ENCODE measurements at regions not wholly inside any gene's neighbourhood (a gene's known extent, or its start where the extent isn't known, plus 50 kb on each side); places are given as distances from the start of the nearest gene placed in this dataset.

DNA sequence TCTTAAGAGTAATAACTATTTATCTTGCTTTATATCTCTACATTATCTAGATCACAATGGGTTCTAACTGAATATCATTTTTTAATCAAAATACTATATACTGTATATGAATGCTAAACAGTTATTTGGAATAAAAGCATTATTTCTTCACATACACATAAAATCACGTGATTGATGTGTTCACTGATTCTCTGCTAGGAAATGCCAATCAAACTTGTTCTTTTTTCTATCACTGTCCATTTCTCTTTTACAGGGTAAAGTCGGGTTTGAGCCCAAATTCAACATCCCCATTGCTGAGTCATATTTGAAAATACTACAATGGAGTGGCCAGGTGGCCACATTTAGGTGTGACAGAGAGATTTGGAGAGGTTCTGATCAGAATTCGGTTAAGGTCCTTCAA lies 1114.0 kb upstream of the PIK3C3 start:
- Mint-ChIP-seq H3K27ac (no peak overlapping the region), H3K27me3 (no peaks in the 10 kb centered on the region), H3K9me3 (peaks cover 0 to 38% (median 20%) of the 10 kb centered on the region in 8 donors), H3K36me3 (no peaks in the 10 kb centered on the region), H3K4me1 (no peaks in the 10 kb centered on the region), H3K4me3 (no peak overlapping the region)
- Histone ChIP-seq H3K27ac (ENCODE audit: low read depth, low read length) (no peak overlapping the region), H3K9me3 (ENCODE audit: control insufficient read depth in 1 of 2, low read length in 2 of 2) (peaks cover 0 to 5% of the 10 kb centered on the region in 2 donors), H3K4me3 (ENCODE audit: low read length in 2 of 2) (no peak overlapping the region), H3K36me3 (ENCODE audit: insufficient read depth, low read length) (no peaks in the 10 kb centered on the region), H3K27me3 (ENCODE audit: insufficient read depth, low read length) (no peaks in the 10 kb centered on the region), H3K4me1 (ENCODE audit: insufficient read depth, low read length) (no peaks in the 10 kb centered on the region)
- ChIA-PET POLR2A (ENCODE audit: partially characterized antibody) (no interaction called here), CTCF (ENCODE audit: partially characterized antibody) (no interaction called here)
- no peak for DNase-seq
- intact Hi-C loops (cut with micrococcal nuclease), result no loop called here

DNA sequence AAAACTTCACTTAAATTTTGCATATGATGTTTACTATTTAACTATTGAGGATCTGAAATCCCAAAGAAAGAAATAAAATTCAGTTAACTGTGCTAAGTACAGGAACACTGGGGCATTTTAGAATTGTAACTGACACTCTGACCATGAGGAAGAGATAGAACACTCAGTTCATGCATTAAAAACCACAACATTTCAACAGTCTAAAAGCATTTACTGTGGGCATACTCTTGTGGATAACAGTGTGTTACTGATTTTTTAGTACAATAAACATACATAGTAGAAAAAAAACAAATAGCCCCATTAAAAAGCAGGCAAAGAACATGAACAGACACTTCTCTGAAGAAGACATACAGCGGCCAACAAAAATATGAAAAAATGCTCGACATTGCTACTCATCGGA lies 1122.7 kb upstream of the PIK3C3 start:
- Mint-ChIP-seq H3K36me3 (no peaks in the 10 kb centered on the region), H3K4me1 (no peaks in the 10 kb centered on the region), H3K27me3 (no peaks in the 10 kb centered on the region), H3K4me3 (no peak overlapping the region), H3K27ac (no peak overlapping the region), H3K9me3 (peaks cover 2 to 17% (median 4%) of the 10 kb centered on the region in 8 donors)
- Histone ChIP-seq H3K27ac (ENCODE audit: low read depth, low read length) (no peak overlapping the region), H3K36me3 (ENCODE audit: insufficient read depth, low read length) (no peaks in the 10 kb centered on the region), H3K9me3 (ENCODE audit: control insufficient read depth in 1 of 2, low read length in 2 of 2) (no peaks in the 10 kb centered on the region), H3K27me3 (ENCODE audit: insufficient read depth, low read length) (no peaks in the 10 kb centered on the region), H3K4me3 (ENCODE audit: low read length in 2 of 2) (no peak overlapping the region), H3K4me1 (ENCODE audit: insufficient read depth, low read length) (no peaks in the 10 kb centered on the region)
- ChIA-PET POLR2A (ENCODE audit: partially characterized antibody) (no interaction called here), CTCF (ENCODE audit: partially characterized antibody) (no interaction called here)
- no peak for DNase-seq
- intact Hi-C loops (cut with micrococcal nuclease), result no loop called here

DNA sequence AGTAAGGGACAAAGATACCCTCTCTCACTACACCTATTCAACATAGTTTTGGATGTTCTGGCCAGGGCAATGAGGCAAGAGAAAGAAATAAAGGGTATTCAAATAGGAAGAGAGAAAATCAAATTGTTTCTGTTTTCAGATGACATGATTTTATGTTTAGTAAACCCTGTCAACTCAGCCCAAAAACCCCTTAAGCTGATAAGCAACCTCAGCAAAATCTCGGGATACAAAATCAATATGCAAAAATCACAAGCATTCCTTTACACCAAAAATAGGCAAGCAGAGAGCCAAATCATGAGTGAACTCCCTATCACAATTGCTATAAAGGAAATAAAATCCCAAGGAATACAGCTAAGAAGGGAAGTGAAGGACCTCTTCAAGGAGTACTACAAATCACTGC lies 1130.7 kb upstream of the PIK3C3 start:
- no peak overlapping the region for H3K27ac ChIP-seq (ENCODE audit: low read depth, low read length)
- ChIA-PET POLR2A (ENCODE audit: partially characterized antibody) (no interaction called here), CTCF (ENCODE audit: partially characterized antibody) (no interaction called here)
- no peak overlapping the region for H3K4me3 Mint-ChIP-seq
- H3K27me3 ChIP-seq (ENCODE audit: insufficient read depth, low read length), result no peaks in the 10 kb centered on the region
- H3K27ac Mint-ChIP-seq, result no peak overlapping the region
- H3K36me3 ChIP-seq (ENCODE audit: insufficient read depth, low read length), result no peaks in the 10 kb centered on the region
- H3K27me3 Mint-ChIP-seq, result no peaks in the 10 kb centered on the region
- DNase-seq, result no peak
- peaks cover under 1 to 27% (median 14%) of the 10 kb centered on the region in 8 donors for H3K9me3 Mint-ChIP-seq
- no peak overlapping the region for H3K4me3 ChIP-seq (ENCODE audit: low read length in 2 of 2)
- no peaks in the 10 kb centered on the region for H3K9me3 ChIP-seq (ENCODE audit: control insufficient read depth in 1 of 2, low read length in 2 of 2)
- H3K4me1 ChIP-seq (ENCODE audit: insufficient read depth, low read length), result no peaks in the 10 kb centered on the region
- no peaks in the 10 kb centered on the region for H3K4me1 Mint-ChIP-seq
- no peaks in the 10 kb centered on the region for H3K36me3 Mint-ChIP-seq
- intact Hi-C loops (cut with micrococcal nuclease), result no loop called here

DNA sequence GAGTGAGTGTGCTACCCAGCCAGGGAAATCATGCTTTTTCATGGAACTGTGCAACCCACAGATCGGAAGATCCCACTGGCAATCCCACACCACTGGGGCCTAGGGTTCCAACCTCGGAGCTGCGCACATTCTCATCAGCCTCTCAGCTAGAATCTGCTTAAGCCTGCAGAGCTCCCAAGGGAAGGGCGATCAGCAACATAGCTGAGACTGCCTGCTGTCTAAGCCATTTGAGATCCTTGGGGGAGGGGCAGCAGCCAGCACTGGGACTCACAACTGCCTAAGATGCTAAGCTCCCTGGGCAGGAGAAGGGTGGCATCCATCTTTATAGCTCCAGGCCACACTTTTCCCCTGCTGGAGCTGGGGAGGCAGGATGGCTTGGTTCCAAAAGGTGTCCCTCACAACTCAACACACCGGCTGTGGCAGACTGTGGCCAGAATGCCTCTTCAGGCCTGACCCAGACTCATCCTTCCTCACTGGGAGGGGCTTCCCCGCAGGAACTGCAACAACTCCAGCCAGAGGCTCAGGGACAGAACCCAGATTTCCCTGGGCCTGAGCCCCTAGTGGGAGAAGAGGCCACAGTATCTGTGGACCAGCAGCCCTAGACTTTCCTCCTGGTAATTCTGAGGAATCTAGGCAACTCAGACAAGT lies 1133.3 kb upstream of the PIK3C3 start:
- H3K9me3 Mint-ChIP-seq, result peaks cover 4 to 32% (median 16%) of the 10 kb centered on the region in 8 donors
- no peaks in the 10 kb centered on the region for H3K4me1 ChIP-seq (ENCODE audit: insufficient read depth, low read length)
- CTCF ChIA-PET (ENCODE audit: partially characterized antibody), result no interaction called here
- H3K27me3 Mint-ChIP-seq, result no peaks in the 10 kb centered on the region
- no peak overlapping the region for H3K27ac ChIP-seq (ENCODE audit: low read depth, low read length)
- H3K4me3 ChIP-seq (ENCODE audit: low read length in 2 of 2), result no peak overlapping the region
- POLR2A ChIA-PET (ENCODE audit: partially characterized antibody), result no interaction called here
- no peak overlapping the region for H3K27ac Mint-ChIP-seq
- no peaks in the 10 kb centered on the region for H3K36me3 ChIP-seq (ENCODE audit: insufficient read depth, low read length)
- no peaks in the 10 kb centered on the region for H3K27me3 ChIP-seq (ENCODE audit: insufficient read depth, low read length)
- intact Hi-C loops (cut with micrococcal nuclease), result no loop called here
- H3K4me1 Mint-ChIP-seq, result no peaks in the 10 kb centered on the region
- H3K4me3 Mint-ChIP-seq, result no peak overlapping the region
- H3K36me3 Mint-ChIP-seq, result no peaks in the 10 kb centered on the region
- no peaks in the 10 kb centered on the region for H3K9me3 ChIP-seq (ENCODE audit: control insufficient read depth in 1 of 2, low read length in 2 of 2)
- no peak for DNase-seq

DNA sequence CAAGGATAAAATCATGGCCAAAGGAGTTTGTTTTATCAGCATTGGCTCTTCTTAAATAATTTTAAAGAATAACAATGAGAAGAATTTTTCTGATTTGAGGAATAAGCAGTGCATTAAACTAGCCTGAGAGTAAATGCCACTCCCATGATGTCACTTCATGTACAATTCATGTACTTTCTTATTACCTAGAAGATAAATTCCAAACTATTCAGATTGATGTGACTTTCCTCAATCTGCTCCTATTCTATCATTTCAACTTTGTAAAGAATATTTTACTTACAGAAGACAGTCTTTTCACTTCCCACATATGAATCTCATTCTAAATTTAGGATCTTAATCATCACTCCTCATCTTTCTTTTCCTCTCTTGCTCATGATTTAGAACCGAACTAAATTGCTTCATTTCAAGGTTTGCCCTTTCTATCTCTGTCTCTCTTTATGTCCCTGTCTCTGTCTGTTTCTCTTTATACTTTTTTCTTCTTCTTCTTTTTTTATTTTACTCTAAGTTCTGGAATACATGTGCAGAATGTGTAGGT lies 1142.0 kb upstream of the PIK3C3 start:
- no peak overlapping the region for H3K27ac ChIP-seq (ENCODE audit: low read depth, low read length)
- no peaks in the 10 kb centered on the region for H3K27me3 ChIP-seq (ENCODE audit: insufficient read depth, low read length)
- no peak overlapping the region for H3K4me3 ChIP-seq (ENCODE audit: low read length in 2 of 2)
- no peaks in the 10 kb centered on the region for H3K27me3 Mint-ChIP-seq
- no peak overlapping the region for H3K4me3 Mint-ChIP-seq
- ChIA-PET POLR2A (ENCODE audit: partially characterized antibody) (no interaction called here), CTCF (ENCODE audit: partially characterized antibody) (no interaction called here)
- H3K4me1 ChIP-seq (ENCODE audit: insufficient read depth, low read length), result no peaks in the 10 kb centered on the region
- no peak overlapping the region for H3K27ac Mint-ChIP-seq
- H3K36me3 Mint-ChIP-seq, result no peaks in the 10 kb centered on the region
- intact Hi-C loops (cut with micrococcal nuclease), result no loop called here
- H3K9me3 ChIP-seq (ENCODE audit: control insufficient read depth in 1 of 2, low read length in 2 of 2), result peaks cover 0 to 6% of the 10 kb centered on the region in 2 donors
- no peaks in the 10 kb centered on the region for H3K4me1 Mint-ChIP-seq
- H3K9me3 Mint-ChIP-seq, result peaks cover 0 to 15% (median 3%) of the 10 kb centered on the region in 8 donors
- H3K36me3 ChIP-seq (ENCODE audit: insufficient read depth, low read length), result no peaks in the 10 kb centered on the region
- DNase-seq, result no peak

DNA sequence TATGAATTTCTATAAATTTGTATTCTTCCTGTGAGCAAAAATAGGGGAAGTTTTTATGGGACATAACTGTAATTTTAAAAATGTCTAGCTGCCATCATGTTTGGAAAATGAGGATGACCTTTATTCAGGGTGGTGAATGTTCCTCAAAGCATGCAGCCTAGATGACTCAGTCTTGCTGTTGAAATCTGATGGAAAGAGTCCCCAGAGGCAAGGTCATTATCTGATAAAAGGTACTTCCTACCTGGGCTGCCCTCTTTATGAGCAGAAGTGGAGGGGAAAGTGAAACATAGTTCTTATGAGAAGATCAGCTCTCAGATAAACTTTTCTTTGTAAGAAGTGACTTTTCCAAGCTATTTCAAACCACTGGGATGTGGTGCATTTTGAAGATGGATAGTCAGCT lies 1144.7 kb upstream of the PIK3C3 start:
- Histone ChIP-seq H3K9me3 (ENCODE audit: control insufficient read depth in 1 of 2, low read length in 2 of 2) (peaks cover 0 to 6% of the 10 kb centered on the region in 2 donors), H3K4me3 (ENCODE audit: low read length in 2 of 2) (no peak overlapping the region), H3K27ac (ENCODE audit: low read depth, low read length) (no peak overlapping the region), H3K36me3 (ENCODE audit: insufficient read depth, low read length) (no peaks in the 10 kb centered on the region), H3K27me3 (ENCODE audit: insufficient read depth, low read length) (no peaks in the 10 kb centered on the region), H3K4me1 (ENCODE audit: insufficient read depth, low read length) (no peaks in the 10 kb centered on the region)
- H3K4me3 Mint-ChIP-seq, result no peak overlapping the region
- no peaks in the 10 kb centered on the region for H3K36me3 Mint-ChIP-seq
- H3K27ac Mint-ChIP-seq, result no peak overlapping the region
- no peaks in the 10 kb centered on the region for H3K27me3 Mint-ChIP-seq
- ChIA-PET POLR2A (ENCODE audit: partially characterized antibody) (no interaction called here), CTCF (ENCODE audit: partially characterized antibody) (no interaction called here)
- peaks cover 0 to 12% (median 4%) of the 10 kb centered on the region in 8 donors for H3K9me3 Mint-ChIP-seq
- no peaks in the 10 kb centered on the region for H3K4me1 Mint-ChIP-seq
- DNase-seq, result no peak
- intact Hi-C loops (cut with micrococcal nuclease), result no loop called here

DNA sequence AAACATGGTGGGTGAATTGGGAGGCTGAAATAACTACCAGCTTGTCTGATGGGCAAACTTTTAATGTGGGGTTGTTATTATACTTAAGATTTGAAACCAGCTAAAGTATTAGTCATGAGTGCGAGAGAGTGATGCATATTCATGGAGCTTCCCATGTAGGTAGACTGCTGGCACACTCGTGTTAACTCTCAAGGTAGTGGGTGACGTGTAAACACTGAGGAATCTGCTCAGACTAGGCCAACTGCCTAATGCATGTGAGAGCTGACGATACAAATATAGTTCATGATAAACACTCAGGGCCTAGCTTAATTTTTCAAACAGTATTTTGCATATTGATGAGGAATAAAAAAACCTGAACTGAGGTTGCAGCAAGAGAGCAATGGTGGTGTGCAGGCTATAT lies 1165.7 kb upstream of the PIK3C3 start:
- ChIA-PET POLR2A (ENCODE audit: partially characterized antibody) (no interaction called here), CTCF (ENCODE audit: partially characterized antibody) (no interaction called here)
- Mint-ChIP-seq H3K4me1 (no peaks in the 10 kb centered on the region), H3K27me3 (no peaks in the 10 kb centered on the region), H3K27ac (no peak overlapping the region), H3K9me3 (peaks cover 0 to 25% (median 11%) of the 10 kb centered on the region in 8 donors), H3K36me3 (no peaks in the 10 kb centered on the region), H3K4me3 (no peak overlapping the region)
- no peaks in the 10 kb centered on the region for H3K27me3 ChIP-seq (ENCODE audit: insufficient read depth, low read length)
- peaks cover 0 to 6% of the 10 kb centered on the region in 2 donors for H3K9me3 ChIP-seq (ENCODE audit: control insufficient read depth in 1 of 2, low read length in 2 of 2)
- no peaks in the 10 kb centered on the region for H3K4me1 ChIP-seq (ENCODE audit: insufficient read depth, low read length)
- no peak overlapping the region for H3K4me3 ChIP-seq (ENCODE audit: low read length in 2 of 2)
- intact Hi-C loops (cut with micrococcal nuclease), result no loop called here
- no peak for DNase-seq
- H3K36me3 ChIP-seq (ENCODE audit: insufficient read depth, low read length), result no peaks in the 10 kb centered on the region
- H3K27ac ChIP-seq (ENCODE audit: low read depth, low read length), result no peak overlapping the region

All from CD4-positive, alpha-beta memory T cell (primary cell).